Naive B cell (primary cell): ENCODE measurements at regions not wholly inside any gene's neighbourhood (a gene's known extent, or its start where the extent isn't known, plus 50 kb on each side); places are given as distances from the start of the nearest gene placed in this dataset.
A peak's percentile ranks its signal among the peaks of the same experiment; 100 is the strongest.

Experiments used
- ATAC-seq, 2 donors: fragments of 150-1000 bp; cut with Tn5 transposase; 2 replicates each; pipeline ENCODE4 v1.10.0; 2021; ENCODE audit warnings: low read depth in 2 of 2, mild to moderate bottlenecking in 2 of 2, moderate library complexity in 2 of 2
- DNase-seq: peaks from one replicate; pipeline ENCODE4 v3.0.0; 2022
- H3K27ac Mint-ChIP-seq, 6 donors: one replicate each; pipeline ENCODE4 v1.8.0; 2020 to 2022; ENCODE audit warnings: mild to moderate bottlenecking in 6 of 6, mixed read lengths in 6 of 6, moderate library complexity in 5 of 6, inconsistent platforms in 2 of 6
- H3K27me3 Mint-ChIP-seq, 3 donors: one replicate each; pipeline ENCODE4 v1.8.0; 2021 to 2022; ENCODE audit warnings: mixed read lengths in 3 of 3, mild to moderate bottlenecking in 1 of 3
- H3K36me3 Mint-ChIP-seq, 2 donors: one replicate each; pipeline ENCODE4 v1.8.0; 2020 to 2022; ENCODE audit warnings: mixed read lengths in 2 of 2, inconsistent platforms in 1 of 2, mild to moderate bottlenecking in 1 of 2
- H3K4me1 Mint-ChIP-seq, 3 donors: one replicate each; pipeline ENCODE4 v1.8.0; 2020 to 2022; ENCODE audit warnings: mixed read lengths in 3 of 3, inconsistent platforms in 1 of 3, mild to moderate bottlenecking in 1 of 3, moderate library complexity in 1 of 3
- H3K4me3 Mint-ChIP-seq, 8 donors: one replicate each; pipeline ENCODE4 v1.8.0; 2020 to 2022; ENCODE audit warnings: mild to moderate bottlenecking in 8 of 8, mixed read lengths in 8 of 8, moderate library complexity in 8 of 8, inconsistent platforms in 2 of 8
- H3K9me3 Mint-ChIP-seq, 7 donors: one replicate each; pipeline ENCODE4 v1.8.0; 2020 to 2022; ENCODE audit warnings: mixed read lengths in 7 of 7, mild to moderate bottlenecking in 5 of 7, inconsistent platforms in 2 of 7, moderate library complexity in 1 of 7

- Mint-ChIP-seq H3K27ac (no peak overlapping the region), H3K36me3 (peaks cover 0 to 11% of the 10 kb centered on the region in 2 donors), H3K27me3 (peaks cover 0 to 4% (median 0%) of the 10 kb centered on the region in 3 donors), H3K4me3 (no peak overlapping the region), H3K4me1 (no peaks in the 10 kb centered on the region), H3K9me3 (no peaks in the 10 kb centered on the region)
- DNase-seq (no peak), ATAC-seq (no peak)
These were observed 329.5 kb downstream of the LTN1 start for GRCh38 chr21:28663111-28663693.

GRCh38 chr21:28657566-28657965, 335.1 kb downstream of the LTN1 start:
- H3K9me3 Mint-ChIP-seq, result peaks cover 0 to 7% (median 2%) of the 10 kb centered on the region in 7 donors

DNA sequence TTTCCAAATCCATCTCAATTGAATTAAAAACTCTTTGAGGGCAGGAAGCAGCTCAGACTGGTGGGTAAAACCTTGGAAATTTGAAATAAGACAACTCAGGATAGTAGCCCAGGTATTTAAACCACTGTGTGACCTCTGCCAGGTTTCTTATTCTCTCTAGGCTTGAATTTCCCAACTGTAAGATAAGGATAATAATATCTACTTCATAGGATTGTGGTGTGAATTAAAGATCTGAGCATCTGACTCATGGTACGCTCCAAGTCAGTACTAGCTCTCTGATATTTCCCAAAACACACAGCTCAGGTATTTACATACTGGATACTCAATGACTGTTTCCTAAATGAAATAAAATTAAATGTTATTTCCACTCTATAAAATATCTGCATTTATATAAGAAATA, 337.2 kb downstream of the LTN1 start:
- Mint-ChIP-seq H3K4me3 (no peak overlapping the region), H3K27ac (no peak overlapping the region), H3K9me3 (peaks cover 0 to 7% (median 2%) of the 10 kb centered on the region in 7 donors), H3K27me3 (peaks cover 0 to 6% (median 4%) of the 10 kb centered on the region in 3 donors), H3K36me3 (peaks cover 6 to 8% of the 10 kb centered on the region in 2 donors), H3K4me1 (no peaks in the 10 kb centered on the region)
- DNase-seq (no peak), ATAC-seq (no peak)

More at GRCh38 chr21:28657566-28657965, 335.1 kb downstream of the LTN1 start:
- Mint-ChIP-seq H3K36me3 (peaks cover 8 to 12% of the 10 kb centered on the region in 2 donors), H3K27ac (no peak overlapping the region), H3K4me3 (no peak overlapping the region), H3K4me1 (no peaks in the 10 kb centered on the region), H3K27me3 (peaks cover 0 to 6% (median 4%) of the 10 kb centered on the region in 3 donors)
- DNase-seq (no peak), ATAC-seq (no peak)

- H3K27ac Mint-ChIP-seq, result no peak overlapping the region
- no peaks in the 10 kb centered on the region for H3K4me1 Mint-ChIP-seq
- peaks cover 0 to 7% (median 2%) of the 10 kb centered on the region in 7 donors for H3K9me3 Mint-ChIP-seq
- H3K36me3 Mint-ChIP-seq, result peaks cover 6 to 8% of the 10 kb centered on the region in 2 donors
- no peak overlapping the region for H3K4me3 Mint-ChIP-seq
- peaks cover 0 to 6% (median 4%) of the 10 kb centered on the region in 3 donors for H3K27me3 Mint-ChIP-seq
- DNase-seq (no peak), ATAC-seq (no peak)
These were observed 338.3 kb downstream of the LTN1 start for GRCh38 chr21:28654406-28654805.

DNA sequence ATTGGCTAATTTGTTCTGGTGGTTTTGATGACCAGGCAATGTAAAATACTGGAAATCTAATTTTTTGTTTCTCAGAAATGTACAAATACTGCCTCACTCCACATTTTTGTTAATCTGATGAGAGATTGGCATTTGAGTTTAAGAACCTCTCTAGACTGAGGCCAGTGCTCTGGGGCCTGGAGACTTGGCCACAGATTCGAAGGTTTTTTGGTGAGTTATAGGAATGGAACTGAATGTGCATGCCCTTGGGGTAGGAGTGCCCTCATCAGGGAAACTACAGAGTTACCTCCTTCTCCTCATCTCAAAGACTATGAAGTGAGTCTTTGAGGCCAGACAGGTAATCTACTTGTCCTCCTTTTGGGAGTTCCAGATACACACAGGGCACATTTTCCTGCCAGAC, 347.9 kb downstream of the LTN1 start:
- Mint-ChIP-seq H3K9me3 (peaks cover 0 to 5% (median 0%) of the 10 kb centered on the region in 7 donors), H3K36me3 (peaks cover 4 to 11% of the 10 kb centered on the region in 2 donors), H3K27me3 (no peaks in the 10 kb centered on the region), H3K27ac (no peak overlapping the region), H3K4me3 (no peak overlapping the region), H3K4me1 (no peaks in the 10 kb centered on the region)
- ATAC-seq, result no peak
- DNase-seq, result no peak

DNA sequence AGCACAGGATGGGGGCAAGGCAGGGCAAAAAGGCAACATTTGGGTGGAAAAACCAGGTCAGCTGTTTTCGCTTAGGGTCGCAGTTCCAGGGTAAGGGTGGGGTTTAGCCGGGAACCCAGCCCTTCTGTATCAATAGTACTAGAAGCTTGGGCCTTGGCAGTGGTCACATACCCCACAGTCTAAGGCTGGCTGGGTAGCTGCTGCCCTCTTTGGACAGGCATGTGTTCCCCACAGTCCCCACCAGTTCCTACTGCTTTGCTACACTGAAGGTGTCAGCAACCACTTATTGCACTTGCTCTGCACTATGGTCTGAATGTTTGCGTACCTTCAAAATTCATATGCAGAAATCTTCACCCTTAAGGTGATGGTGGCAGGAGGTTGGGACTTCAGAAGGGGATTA, 349.8 kb downstream of the LTN1 start:
- no peak overlapping the region for H3K4me3 Mint-ChIP-seq
- ATAC-seq, result no peak
- H3K9me3 Mint-ChIP-seq, result peaks cover 0 to 9% (median 0%) of the 10 kb centered on the region in 7 donors
- H3K4me1 Mint-ChIP-seq, result no peaks in the 10 kb centered on the region
- no peak for DNase-seq
- peaks cover 0 to 6% (median 5%) of the 10 kb centered on the region in 3 donors for H3K27me3 Mint-ChIP-seq
- H3K27ac Mint-ChIP-seq, result no peak overlapping the region
- H3K36me3 Mint-ChIP-seq, result peaks cover 16 to 17% of the 10 kb centered on the region in 2 donors

DNA sequence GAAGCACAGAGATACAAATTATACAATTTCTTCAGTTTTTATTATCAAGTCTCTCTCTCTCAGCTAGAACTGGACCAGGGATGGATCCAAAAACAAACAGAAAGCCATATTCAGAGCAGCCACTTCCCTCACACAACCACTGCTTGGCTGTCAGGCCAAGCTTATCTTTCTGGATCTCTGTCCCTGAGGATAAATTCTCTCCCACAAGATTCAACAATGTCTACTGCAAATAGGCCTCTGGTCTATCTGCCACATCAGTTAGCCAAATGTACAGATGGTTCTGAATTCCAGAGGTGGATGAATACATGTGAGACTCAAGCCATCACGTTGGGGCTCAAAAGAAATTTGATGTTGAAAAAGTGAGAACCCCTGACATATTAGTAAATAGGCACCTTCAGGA, 350.9 kb downstream of the LTN1 start:
- Mint-ChIP-seq H3K27ac (peak overlapping the region in 1 of 6 donors; percentile 49), H3K4me3 (no peak overlapping the region), H3K36me3 (peaks cover 16 to 19% of the 10 kb centered on the region in 2 donors), H3K27me3 (peaks cover 0 to 9% (median 7%) of the 10 kb centered on the region in 3 donors), H3K9me3 (peaks cover 0 to 9% (median 0%) of the 10 kb centered on the region in 7 donors), H3K4me1 (no peaks in the 10 kb centered on the region)
- DNase-seq (no peak), ATAC-seq (no peak)

DNA sequence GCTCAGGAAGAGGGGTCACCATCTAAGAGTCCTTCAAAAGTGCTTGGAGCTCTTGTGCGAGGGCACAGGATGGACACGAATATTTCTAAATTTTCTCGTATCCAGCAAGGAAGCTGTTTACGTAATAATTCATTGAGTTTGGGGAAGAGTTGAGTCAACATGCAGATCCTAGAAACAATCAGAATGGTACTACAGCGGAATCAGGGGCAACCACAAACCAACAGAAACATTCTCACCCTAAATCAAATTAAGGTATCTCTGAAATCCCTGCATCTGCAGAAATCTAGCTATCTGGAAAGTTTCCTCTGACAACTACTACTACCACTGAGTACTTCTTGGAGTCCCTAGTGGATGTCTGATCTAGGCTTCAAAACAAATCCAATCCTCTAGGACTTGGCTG, 352.4 kb downstream of the LTN1 start:
- Mint-ChIP-seq H3K4me1 (no peaks in the 10 kb centered on the region), H3K27me3 (peaks cover 0 to 9% (median 7%) of the 10 kb centered on the region in 3 donors), H3K27ac (no peak overlapping the region), H3K36me3 (peaks cover 16 to 19% of the 10 kb centered on the region in 2 donors), H3K4me3 (no peak overlapping the region), H3K9me3 (peaks cover 0 to 9% (median 0%) of the 10 kb centered on the region in 7 donors)
- DNase-seq (no peak), ATAC-seq (no peak)

- DNase-seq (no peak), ATAC-seq (no peak)
- peaks cover 16 to 19% of the 10 kb centered on the region in 2 donors for H3K36me3 Mint-ChIP-seq
- peaks cover 0 to 9% (median 0%) of the 10 kb centered on the region in 7 donors for H3K9me3 Mint-ChIP-seq
- no peaks in the 10 kb centered on the region for H3K4me1 Mint-ChIP-seq
- peak overlapping the region in 1 of 6 donors; percentile 57 for H3K27ac Mint-ChIP-seq
- no peak overlapping the region for H3K4me3 Mint-ChIP-seq
- H3K27me3 Mint-ChIP-seq, result peaks cover 0 to 9% (median 7%) of the 10 kb centered on the region in 3 donors
These were observed 352.9 kb downstream of the LTN1 start for GRCh38 chr21:28639737-28640136.

GRCh38 chr21:28636752-28637691, 355.7 kb downstream of the LTN1 start:
- Mint-ChIP-seq H3K9me3 (peaks cover 0 to 5% (median 0%) of the 10 kb centered on the region in 7 donors), H3K27ac (no peak overlapping the region), H3K4me1 (peaks cover 0 to 5% (median 5%) of the 10 kb centered on the region in 3 donors), H3K27me3 (peaks cover 0 to 9% (median 7%) of the 10 kb centered on the region in 3 donors), H3K4me3 (no peak overlapping the region), H3K36me3 (peaks cover 8 to 12% of the 10 kb centered on the region in 2 donors)
- ATAC-seq (no peak), DNase-seq (no peak)

DNA sequence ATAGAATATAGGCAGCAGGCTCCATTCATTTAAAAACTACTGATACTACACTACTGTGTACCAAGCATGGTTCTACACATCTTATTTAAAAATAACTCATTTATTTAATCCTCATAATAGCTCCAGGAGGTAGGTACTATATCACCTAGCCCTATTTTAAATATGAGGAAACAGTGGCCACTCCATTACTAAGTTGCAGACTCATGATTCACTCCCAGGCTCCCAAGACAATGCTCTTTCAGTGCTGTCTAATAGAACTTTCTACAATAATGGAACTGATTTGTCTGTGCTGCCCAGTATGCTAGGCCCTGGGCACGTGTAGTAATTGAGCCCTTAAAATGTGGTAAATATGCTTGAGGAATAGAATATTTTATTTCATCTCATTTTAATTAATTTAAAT, 357.1 kb downstream of the LTN1 start:
- no peak for ATAC-seq
- Mint-ChIP-seq H3K27me3 (peaks cover 0 to 9% (median 7%) of the 10 kb centered on the region in 3 donors), H3K4me1 (peaks cover 0 to 5% (median 5%) of the 10 kb centered on the region in 3 donors), H3K9me3 (peaks cover 0 to 5% (median 0%) of the 10 kb centered on the region in 7 donors), H3K36me3 (peaks cover 8 to 12% of the 10 kb centered on the region in 2 donors), H3K27ac (no peak overlapping the region), H3K4me3 (no peak overlapping the region)
- no peak for DNase-seq

DNA sequence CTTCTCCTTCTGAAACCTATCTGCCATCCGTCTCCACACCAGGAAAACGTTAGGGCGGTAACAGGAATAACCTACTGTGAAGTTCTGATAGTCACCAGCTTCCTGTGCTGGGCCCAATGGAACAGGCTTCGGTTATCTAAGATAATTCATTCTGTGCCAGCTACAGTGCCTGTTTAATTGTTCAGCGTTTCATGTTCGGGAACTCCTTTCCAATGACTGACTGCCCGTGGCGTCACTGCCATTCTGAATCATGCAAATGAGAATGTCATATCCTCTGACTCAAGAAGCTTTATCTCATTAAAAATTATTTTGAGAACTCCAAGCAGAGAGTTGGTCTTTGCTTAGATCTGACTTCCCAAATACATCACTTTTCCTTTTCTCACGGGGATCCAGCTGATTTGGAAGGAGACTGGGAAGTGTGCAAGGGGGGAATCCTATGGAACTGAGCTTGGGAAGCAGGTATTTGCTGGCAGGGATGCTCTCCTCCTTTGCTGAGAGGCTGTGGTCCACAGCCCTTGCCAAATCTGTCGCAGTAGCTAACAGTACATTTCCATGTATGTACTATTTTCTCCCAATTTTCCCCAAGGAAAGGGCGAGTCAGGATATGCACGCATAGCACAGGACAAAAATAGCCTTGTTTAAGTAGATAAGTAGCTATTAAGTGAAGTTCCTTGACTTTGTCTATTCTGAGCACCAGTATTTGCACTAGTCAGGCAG, 358.7 kb downstream of the LTN1 start:
- peaks cover 8 to 10% of the 10 kb centered on the region in 2 donors for H3K36me3 Mint-ChIP-seq
- H3K27ac Mint-ChIP-seq, result no peak overlapping the region
- peaks cover 0 to 9% (median 7%) of the 10 kb centered on the region in 3 donors for H3K27me3 Mint-ChIP-seq
- ATAC-seq, result no peak
- H3K4me1 Mint-ChIP-seq, result peaks cover 0 to 5% (median 5%) of the 10 kb centered on the region in 3 donors
- H3K9me3 Mint-ChIP-seq, result peaks cover 0 to 5% (median 0%) of the 10 kb centered on the region in 7 donors
- no peak for DNase-seq
- no peak overlapping the region for H3K4me3 Mint-ChIP-seq
